VCaP (cell line): ENCODE measurements at regions not wholly inside any gene's neighbourhood (a gene's known extent, or its start where the extent isn't known, plus 50 kb on each side); places are given as distances from the start of the nearest gene placed in this dataset.

Experiments
- H3K27ac ChIP-seq: fragments of 450-650 bp; 2 replicates; pipeline ENCODE4 v1.5.1; 2017
- CTCF ChIP-seq: fragments of 450-650 bp; conservative IDR thresholded peaks from 2 replicates; pipeline ENCODE4 v1.5.1; 2017; ENCODE audit warnings: mild to moderate bottlenecking, moderate library complexity

- no peak for TF ChIP-seq CTCF
- H3K27ac ChIP-seq, result no peak overlapping the region
Measured at GRCh38 chr16:86090461-86091170, 191.7 kb downstream of the IRF8 start.

GRCh38 chr16:86091976-86092375, 193.0 kb downstream of the IRF8 start:
- no peak overlapping the region for H3K27ac ChIP-seq
- no peak for TF ChIP-seq CTCF

- TF ChIP-seq CTCF, result no peak
- no peak overlapping the region for H3K27ac ChIP-seq
Measured at GRCh38 chr16:86092586-86093480, 193.9 kb downstream of the IRF8 start.

GRCh38 chr16:86093801-86094750, 195.1 kb downstream of the IRF8 start:
- H3K27ac ChIP-seq, result no peak overlapping the region
- TF ChIP-seq CTCF, result no peak

- no peak for TF ChIP-seq CTCF
- H3K27ac ChIP-seq, result no peak overlapping the region
Measured at GRCh38 chr16:86095131-86095752, 196.3 kb downstream of the IRF8 start.

- TF ChIP-seq CTCF, result no peak
- H3K27ac ChIP-seq, result no peak overlapping the region
Measured at GRCh38 chr16:86095906-86096485, 197.0 kb downstream of the IRF8 start.
